Thyroid gland (tissue), 4 donors: ENCODE measurements at regions not wholly inside any gene's neighbourhood (a gene's known extent, or its start where the extent isn't known, plus 50 kb on each side); places are given as distances from the start of the nearest gene placed in this dataset.

Experiments used
- DNase-seq, 2 donors: peaks; one replicate each; pipeline ENCODE4 v3.0.0-alpha.2; 2019
- H3K27ac ChIP-seq, 3 donors: fragments of 200-600 bp; sonication (generic); 1 replicate in 2 of 3; 2 replicates in 1 of 3; pipeline ENCODE4 v1.5.1; 2016 to 2019; ENCODE audit warnings: mild to moderate bottlenecking in 1 of 3, moderate library complexity in 1 of 3
- H3K27me3 ChIP-seq: fragments of 200-600 bp; sonication (generic); one replicate; pipeline ENCODE4 v1.5.1; 2019
- H3K36me3 ChIP-seq, 2 donors: fragments of 200-600 bp; sonication (generic); one replicate each; pipeline ENCODE4 v1.5.1; 2016 to 2019
- H3K4me1 ChIP-seq, 2 donors: fragments of 200-600 bp; sonication (generic); one replicate each; pipeline ENCODE4 v1.5.1; 2017 to 2019
- H3K4me3 ChIP-seq, 3 donors: fragments of 200-600 bp; sonication (generic); replicated peaks in 1 of 3; 1 replicate in 2 of 3; 2 replicates in 1 of 3; pipeline ENCODE4 v1.5.1; 2016; ENCODE audit warnings: mild to moderate bottlenecking in 1 of 3
- H3K9me3 ChIP-seq: fragments of 200-600 bp; sonication (generic); one replicate; pipeline ENCODE4 v1.5.1; 2017
- CTCF ChIP-seq, 6 experiments: fragments of 200-600 bp in 3 of 6; fragments of 450-650 bp in 3 of 6; sonication (generic) in 3 of 6; IDR thresholded peaks; one replicate each; pipeline ENCODE4 v1.5.1; 2016 to 2019; ENCODE audit warnings: antibody characterized with exemption in 6 of 6, mild to moderate bottlenecking in 2 of 6, inconsistent platforms in 1 of 6, moderate library complexity in 1 of 6
- POLR2A ChIP-seq, 2 donors: fragments of 450-650 bp; IDR thresholded peaks; one replicate each; pipeline ENCODE4 v1.6.1; 2017; ENCODE audit warnings: antibody characterized with exemption in 2 of 2, mild to moderate bottlenecking in 2 of 2, moderate library complexity in 1 of 2
- WGBS, 2 donors: methylation state at CpG; one replicate each; pipeline ENCODE4 v1.1.5; 2017; 5-methylcytosine and 5-hydroxymethylcytosine counted together
- intact Hi-C: fragments of 100-400 bp; cut with DNase I; formaldehyde crosslinking; loops from one replicate; pipeline ENCODE4 v1.15.1; 2023

GRCh38 chr6:6420107-6420506 is 99.6 kb upstream of the F13A1 start:
- no peaks in the 10 kb centered on the region for H3K9me3 ChIP-seq
- no peak overlapping the region for H3K4me3 ChIP-seq
- H3K27me3 ChIP-seq, result no peaks in the 10 kb centered on the region
- intact Hi-C loops, result no loop called here
- H3K36me3 ChIP-seq, result no peaks in the 10 kb centered on the region
- no peak for TF ChIP-seq POLR2A (IDR thresholded peaks at IDR 0.05)
- TF ChIP-seq CTCF (IDR thresholded peaks at IDR 0.05), result no peak
- no peaks in the 10 kb centered on the region for H3K4me1 ChIP-seq
- 80 to 94% methylated on average over 1 of the region's 1 CpG for WGBS, 2 donors
- DNase-seq, result no peak
- H3K27ac ChIP-seq, result no peak overlapping the region

- H3K9me3 ChIP-seq, result no peaks in the 10 kb centered on the region
- no peaks in the 10 kb centered on the region for H3K36me3 ChIP-seq
- WGBS, 2 donors, result 88 to 90% methylated on average over 2 of the region's 2 CpGs
- no peak overlapping the region for H3K4me3 ChIP-seq
- no peak for TF ChIP-seq POLR2A (IDR thresholded peaks at IDR 0.05)
- TF ChIP-seq CTCF (IDR thresholded peaks at IDR 0.05), result no peak
- no peaks in the 10 kb centered on the region for H3K4me1 ChIP-seq
- H3K27ac ChIP-seq, result no peak overlapping the region
- no peaks in the 10 kb centered on the region for H3K27me3 ChIP-seq
- intact Hi-C loops, result no loop called here
- no peak for DNase-seq
These were observed 113.7 kb upstream of the F13A1 start for GRCh38 chr6:6434151-6434550.

GRCh38 chr6:6434723-6435122 is 114.3 kb upstream of the F13A1 start:
- Histone ChIP-seq H3K4me3 (no peak overlapping the region), H3K27ac (no peak overlapping the region), H3K9me3 (no peaks in the 10 kb centered on the region), H3K4me1 (no peaks in the 10 kb centered on the region), H3K27me3 (no peaks in the 10 kb centered on the region), H3K36me3 (no peaks in the 10 kb centered on the region)
- WGBS, 2 donors, result 93 to 98% methylated on average over 1 of the region's 1 CpG
- DNase-seq, result no peak
- intact Hi-C loops, result no loop called here
- TF ChIP-seq POLR2A (IDR thresholded peaks at IDR 0.05) (no peak), CTCF (IDR thresholded peaks at IDR 0.05) (no peak)

GRCh38 chr6:6436366-6436765 is 115.9 kb upstream of the F13A1 start:
- H3K4me1 ChIP-seq, result no peaks in the 10 kb centered on the region
- no peak overlapping the region for H3K27ac ChIP-seq
- H3K9me3 ChIP-seq, result no peaks in the 10 kb centered on the region
- 84 to 87% methylated on average over 4 of the region's 4 CpGs for WGBS, 2 donors
- H3K4me3 ChIP-seq, result no peak overlapping the region
- H3K36me3 ChIP-seq, result no peaks in the 10 kb centered on the region
- TF ChIP-seq CTCF (IDR thresholded peaks at IDR 0.05) (no peak), POLR2A (IDR thresholded peaks at IDR 0.05) (no peak)
- intact Hi-C loops, result no loop called here
- no peaks in the 10 kb centered on the region for H3K27me3 ChIP-seq
- DNase-seq, result no peak

- no peak for DNase-seq
- intact Hi-C loops, result no loop called here
- 81 to 83% methylated on average over 3 of the region's 3 CpGs for WGBS, 2 donors
- no peak for TF ChIP-seq POLR2A (IDR thresholded peaks at IDR 0.05)
- no peak for TF ChIP-seq CTCF (IDR thresholded peaks at IDR 0.05)
- Histone ChIP-seq H3K4me3 (no peak overlapping the region), H3K9me3 (no peaks in the 10 kb centered on the region), H3K4me1 (no peaks in the 10 kb centered on the region), H3K36me3 (no peaks in the 10 kb centered on the region), H3K27me3 (no peaks in the 10 kb centered on the region), H3K27ac (no peak overlapping the region)
These were observed 116.5 kb upstream of the F13A1 start for GRCh38 chr6:6436946-6437345.
